Mammary epithelial cell (primary cell): ENCODE measurements at regions not wholly inside any gene's neighbourhood (a gene's known extent, or its start where the extent isn't known, plus 50 kb on each side); places are given as distances from the start of the nearest gene placed in this dataset.

Experiments
- CTCF ChIP-seq, 2 donors: IDR thresholded peaks in 1 of 2; conservative IDR thresholded peaks in 1 of 2; 2 replicates each; pipeline ENCODE4 v1.5.1; 2011 to 2012; ENCODE audit warnings: inconsistent platforms in 2 of 2, low read length in 2 of 2, mild to moderate bottlenecking in 2 of 2, control low read depth in 1 of 2, low read depth in 1 of 2; ENCODE audit not compliant: insufficient read depth in 1 of 2; ENCODE audit errors: extremely low read depth in 1 of 2
- EZH2 ChIP-seq: IDR thresholded peaks from 2 replicates; pipeline ENCODE4 v1.6.1; 2012; ENCODE audit warnings: low read length, inconsistent platforms, borderline replicate concordance

- TF ChIP-seq CTCF (conservative IDR thresholded peaks at IDR 0.05 in 1 of 2, IDR thresholded peaks at IDR 0.05 in 1 of 2; ENCODE audit: extremely low read depth in 1 of 2, insufficient read depth in 1 of 2, low read depth in 1 of 2, low read length in 2 of 2): no peak
- TF ChIP-seq EZH2: no peak
These were observed 195.1 kb downstream of the MAGEB5 start for GRCh38 chrX:26411045-26411444.
